Upper lobe of right lung (tissue), 1 donor: ENCODE measurements at regions not wholly inside any gene's neighbourhood (a gene's known extent, or its start where the extent isn't known, plus 50 kb on each side); places are given as distances from the start of the nearest gene placed in this dataset.

ENCODE experiments used
- ATAC-seq: fragments of 200-7000 bp; cut with Tn5 transposase; one replicate; pipeline ENCODE4 v1.9.1; 2020; ENCODE audit warnings: mild to moderate bottlenecking, moderate library complexity
- DNase-seq: peaks from one replicate; pipeline ENCODE4 v3.0.0-alpha.2; 2020
- H3K27ac ChIP-seq: fragments of 200-600 bp; one replicate; pipeline ENCODE4 v1.8.0; 2022
- H3K27me3 ChIP-seq: fragments of 200-600 bp; one replicate; pipeline ENCODE4 v1.8.0; 2022; ENCODE audit warnings: mild to moderate bottlenecking
- H3K36me3 ChIP-seq: fragments of 200-600 bp; one replicate; pipeline ENCODE4 v1.8.0; 2022
- H3K4me1 ChIP-seq: fragments of 200-600 bp; one replicate; pipeline ENCODE4 v1.8.0; 2022
- H3K4me3 ChIP-seq: fragments of 200-600 bp; one replicate; pipeline ENCODE4 v1.8.0; 2022; ENCODE audit warnings: mild to moderate bottlenecking
- H3K9me3 ChIP-seq: fragments of 200-600 bp; one replicate; pipeline ENCODE4 v1.8.0; 2022
- CTCF ChIP-seq: fragments of 200-600 bp; IDR thresholded peaks from one replicate; pipeline ENCODE4 v1.8.0; 2022; ENCODE audit warnings: antibody characterized with exemption
- intact Hi-C: fragments of 100-400 bp; cut with DNase I; formaldehyde crosslinking; loops from one replicate; pipeline ENCODE4 v1.11.0; 2022
- donor health status: DM: no; HTN: yes; CAD: no; lungs with severe emphysema.

GRCh38 chr3:181558870-181559269 is 152.9 kb upstream of the SOX2 start:
- no peaks in the 10 kb centered on the region for H3K4me1 ChIP-seq
- no peak overlapping the region for H3K4me3 ChIP-seq
- DNase-seq (no peak), ATAC-seq (no peak)
- TF ChIP-seq CTCF, result no peak
- intact Hi-C loops, result no loop called here
- H3K27ac ChIP-seq, result no peak overlapping the region
- no peaks in the 10 kb centered on the region for H3K27me3 ChIP-seq
- no peaks in the 10 kb centered on the region for H3K9me3 ChIP-seq
- H3K36me3 ChIP-seq, result no peaks in the 10 kb centered on the region

- no peaks in the 10 kb centered on the region for H3K27me3 ChIP-seq
- ATAC-seq (no peak), DNase-seq (no peak)
- no peak overlapping the region for H3K27ac ChIP-seq
- H3K4me3 ChIP-seq, result no peak overlapping the region
- H3K4me1 ChIP-seq, result no peaks in the 10 kb centered on the region
- TF ChIP-seq CTCF, result no peak
- no peaks in the 10 kb centered on the region for H3K36me3 ChIP-seq
- intact Hi-C loops, result no loop called here
- H3K9me3 ChIP-seq, result no peaks in the 10 kb centered on the region
Observed at GRCh38 chr3:181555681-181556080, 156.0 kb upstream of the SOX2 start.

DNA sequence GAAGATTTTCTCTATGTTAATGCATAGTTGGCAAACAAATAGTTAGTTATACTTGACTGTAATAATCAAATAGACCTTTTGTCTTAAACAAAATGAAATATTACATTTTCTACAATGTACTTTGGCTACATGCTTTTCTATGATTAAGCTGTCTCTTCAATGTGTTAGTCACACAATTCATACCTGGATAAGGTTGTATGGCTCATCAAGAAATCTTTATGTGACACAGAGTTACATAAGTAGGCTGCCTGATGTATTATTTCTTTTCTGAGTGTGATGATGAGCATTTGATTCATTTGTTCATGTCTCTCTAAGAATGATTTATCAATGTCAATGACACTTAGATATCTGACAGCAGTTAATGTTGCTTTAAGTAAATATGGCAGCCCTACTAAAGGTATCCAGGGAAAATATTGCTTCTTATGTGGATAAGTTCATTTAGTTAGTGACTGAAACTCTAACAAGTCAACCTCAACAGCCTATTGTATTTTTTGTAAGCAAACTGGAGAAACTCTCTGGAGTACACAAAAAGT is 157.4 kb upstream of the SOX2 start:
- TF ChIP-seq CTCF, result no peak
- Histone ChIP-seq H3K9me3 (no peaks in the 10 kb centered on the region), H3K4me1 (no peaks in the 10 kb centered on the region), H3K27me3 (no peaks in the 10 kb centered on the region), H3K27ac (no peak overlapping the region), H3K4me3 (no peak overlapping the region), H3K36me3 (no peaks in the 10 kb centered on the region)
- intact Hi-C loops, result no loop called here
- no peak for ATAC-seq
- no peak for DNase-seq

DNA sequence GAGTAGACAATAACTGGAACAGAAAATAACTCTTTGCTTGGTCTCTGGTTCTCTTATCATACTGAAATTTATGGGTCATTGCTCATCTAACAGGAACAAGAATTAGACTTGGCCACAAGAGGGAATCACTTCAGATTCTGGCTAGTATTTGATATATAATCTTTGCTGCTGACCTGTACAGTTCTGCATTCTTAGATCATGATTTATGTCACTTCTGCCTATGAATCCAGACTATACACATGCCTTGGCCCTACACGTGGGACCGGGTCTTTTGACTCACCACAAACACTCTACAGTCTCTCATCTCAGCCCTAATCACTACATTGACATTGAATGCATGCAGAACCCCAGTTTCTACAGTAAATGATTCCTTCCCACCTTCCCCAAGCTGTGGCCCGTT is 162.5 kb upstream of the SOX2 start:
- Histone ChIP-seq H3K9me3 (no peaks in the 10 kb centered on the region), H3K27me3 (no peaks in the 10 kb centered on the region), H3K4me3 (no peak overlapping the region), H3K27ac (no peak overlapping the region), H3K36me3 (no peaks in the 10 kb centered on the region), H3K4me1 (no peaks in the 10 kb centered on the region)
- DNase-seq, result no peak
- TF ChIP-seq CTCF, result no peak
- ATAC-seq, result no peak
- intact Hi-C loops, result no loop called here

DNA sequence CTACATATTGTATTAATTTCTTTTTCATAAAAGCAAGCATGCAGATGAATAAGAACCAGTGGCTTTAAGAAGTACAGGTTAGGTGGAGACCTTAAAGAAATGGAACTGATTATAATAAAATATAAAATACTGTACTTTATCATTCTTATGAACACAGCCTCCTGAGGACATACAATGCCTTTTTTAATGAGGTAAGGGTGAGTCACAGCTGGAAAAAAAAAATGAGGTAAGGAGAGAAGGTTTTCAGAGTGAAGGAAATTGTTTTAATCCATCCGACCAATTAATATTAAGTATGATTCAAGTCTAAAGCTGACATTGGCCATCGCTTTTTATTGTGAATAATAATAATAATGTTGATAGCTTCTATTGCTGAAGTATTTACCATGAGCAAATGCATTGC is 170.3 kb upstream of the SOX2 start:
- Histone ChIP-seq H3K4me1 (no peaks in the 10 kb centered on the region), H3K27me3 (no peaks in the 10 kb centered on the region), H3K4me3 (no peak overlapping the region), H3K9me3 (no peaks in the 10 kb centered on the region), H3K27ac (no peak overlapping the region), H3K36me3 (no peaks in the 10 kb centered on the region)
- no peak for ATAC-seq
- intact Hi-C loops, result no loop called here
- DNase-seq, result no peak
- no peak for TF ChIP-seq CTCF

DNA sequence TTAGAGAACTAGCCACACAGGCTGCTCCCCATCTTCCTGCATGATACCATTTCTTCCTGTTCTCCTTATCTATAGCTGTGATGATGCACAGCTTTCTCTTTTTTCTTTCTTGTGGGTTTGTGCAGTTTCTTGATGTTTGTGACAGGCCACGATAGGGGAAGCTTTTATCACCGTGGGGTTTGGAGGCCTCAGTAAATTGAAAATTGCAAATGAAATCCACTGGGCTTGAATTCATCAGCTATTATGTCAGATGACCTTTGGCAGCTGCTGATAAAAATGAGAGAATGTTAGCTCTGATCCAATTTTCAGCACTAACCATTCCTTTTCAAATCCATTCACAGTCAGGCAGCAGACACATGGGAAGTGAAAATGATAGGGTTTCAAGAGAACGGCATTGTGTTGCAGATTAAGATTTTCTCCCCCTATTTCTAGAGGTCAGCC is 176.9 kb upstream of the SOX2 start:
- DNase-seq, result no peak
- intact Hi-C loops, result no loop called here
- no peak for TF ChIP-seq CTCF

More for the DNA sequence above, 176.9 kb upstream of the SOX2 start:
- Histone ChIP-seq H3K27ac (no peak overlapping the region), H3K4me3 (no peak overlapping the region), H3K27me3 (no peaks in the 10 kb centered on the region), H3K4me1 (no peaks in the 10 kb centered on the region), H3K9me3 (no peaks in the 10 kb centered on the region), H3K36me3 (no peaks in the 10 kb centered on the region)
- ATAC-seq, result no peak
